ENCODE measurements at regions not wholly inside any gene's neighbourhood (a gene's known extent, or its start where the extent isn't known, plus 50 kb on each side); places are given as distances from the start of the nearest gene placed in this dataset.

- ChIA-PET POLR2A (no interaction called here), CTCF (no interaction called here)
- in situ Hi-C loops (cut with HindIII; ENCODE audit: low pct_unique_long_range_greater_than_20kb, low sequenced_read_pairs), result no loop called here
- ATAC-seq, result no peak
- no TSS peak for BruUV-seq (replicated peaks)
- no peak overlapping the region for H3K4me3 ChIP-seq (ENCODE audit: low read depth in 2 of 2, low read length in 2 of 2)
- H3K36me3 ChIP-seq (ENCODE audit: control insufficient read depth, insufficient read depth, low read length), result no peaks in the 10 kb centered on the region
- TF ChIP-seq TCF7L2 (IDR thresholded peaks at IDR 0.05; ENCODE audit: low read depth, low read length) (no peak), REST (IDR thresholded peaks at IDR 0.05; ENCODE audit: insufficient read depth in 1 of 2, low read depth in 2 of 2, low read length in 1 of 2) (no peak), SIN3A (IDR thresholded peaks at IDR 0.05; ENCODE audit: borderline replicate concordance, insufficient read depth, low read depth, low read length) (no peak), CTCF (IDR thresholded peaks at IDR 0.05) (no peak), POLR2AphosphoS5 (IDR thresholded peaks at IDR 0.05; ENCODE audit: low read depth, low read length) (no peak)
- no peak overlapping the region for H3K27ac ChIP-seq (ENCODE audit: low read length)
- no peaks in the 10 kb centered on the region for H3K4me1 ChIP-seq (ENCODE audit: control insufficient read depth, insufficient read depth, low read length)
- H3K9me3 ChIP-seq (ENCODE audit: control insufficient read depth, insufficient read depth, low read depth, low read length), result no peaks in the 10 kb centered on the region
- no peaks in the 10 kb centered on the region for H3K27me3 ChIP-seq (ENCODE audit: control insufficient read depth, insufficient read depth, low read length)
- intact Hi-C loops (cut with micrococcal nuclease; ENCODE audit: unreplicated experiment), result no loop called here
- DNase-seq (ENCODE audit: low read depth, low spot score), result no peak
Observed at GRCh38 chrX:42028109-42028508, 104.8 kb upstream of the CASK start.

GRCh38 chrX:42027367-42028000 lies 104.1 kb upstream of the CASK start:
- POLR2A ChIA-PET, result no interaction called here
- Histone ChIP-seq H3K27me3 (ENCODE audit: control insufficient read depth, insufficient read depth, low read length) (no peaks in the 10 kb centered on the region), H3K4me3 (ENCODE audit: low read depth in 2 of 2, low read length in 2 of 2) (no peak overlapping the region), H3K4me1 (ENCODE audit: control insufficient read depth, insufficient read depth, low read length) (no peaks in the 10 kb centered on the region), H3K36me3 (ENCODE audit: control insufficient read depth, insufficient read depth, low read length) (no peaks in the 10 kb centered on the region), H3K27ac (ENCODE audit: low read length) (no peak overlapping the region), H3K9me3 (ENCODE audit: control insufficient read depth, insufficient read depth, low read depth, low read length) (no peaks in the 10 kb centered on the region)
- ATAC-seq (no peak), DNase-seq (ENCODE audit: low read depth, low spot score) (no peak)
- CTCF ChIA-PET, result no interaction called here
- no TSS peak for BruUV-seq (replicated peaks)
- in situ Hi-C loops (cut with HindIII; ENCODE audit: low pct_unique_long_range_greater_than_20kb, low sequenced_read_pairs) (no loop called here), intact Hi-C loops (cut with micrococcal nuclease; ENCODE audit: unreplicated experiment) (no loop called here)
- TF ChIP-seq TCF7L2 (IDR thresholded peaks at IDR 0.05; ENCODE audit: low read depth, low read length) (no peak), POLR2AphosphoS5 (IDR thresholded peaks at IDR 0.05; ENCODE audit: low read depth, low read length) (no peak), SIN3A (IDR thresholded peaks at IDR 0.05; ENCODE audit: borderline replicate concordance, insufficient read depth, low read depth, low read length) (no peak), CTCF (IDR thresholded peaks at IDR 0.05) (no peak)

Data from Panc1 (cell line).